T-helper 1 cell treated with Interleukin-12 subunit alpha and Interleukin-12 subunit beta and Interleukin-4 antibody, amounts not matched to agents 30 μg/mL and 1 μg/mL, for 36 hours (primary cell): ENCODE measurements at regions not wholly inside any gene's neighbourhood (a gene's known extent, or its start where the extent isn't known, plus 50 kb on each side); places are given as distances from the start of the nearest gene placed in this dataset.

Source experiments
- H3K27ac Mint-ChIP-seq: one replicate; pipeline ENCODE4 v1.8.0; 2021; ENCODE audit warnings: mild to moderate bottlenecking, mixed read lengths
- H3K27me3 Mint-ChIP-seq: one replicate; pipeline ENCODE4 v1.8.0; 2021; ENCODE audit warnings: low read depth, mixed read lengths
- H3K36me3 Mint-ChIP-seq: one replicate; pipeline ENCODE4 v1.8.0; 2021; ENCODE audit warnings: low read depth, mixed read lengths
- H3K4me1 Mint-ChIP-seq: one replicate; pipeline ENCODE4 v1.8.0; 2021; ENCODE audit warnings: low read depth, mixed read lengths
- H3K4me3 Mint-ChIP-seq: one replicate; pipeline ENCODE4 v1.8.0; 2021; ENCODE audit warnings: mild to moderate bottlenecking, moderate library complexity, mixed read lengths
- H3K9me3 Mint-ChIP-seq: one replicate; pipeline ENCODE4 v1.8.0; 2021; ENCODE audit warnings: mixed read lengths

DNA sequence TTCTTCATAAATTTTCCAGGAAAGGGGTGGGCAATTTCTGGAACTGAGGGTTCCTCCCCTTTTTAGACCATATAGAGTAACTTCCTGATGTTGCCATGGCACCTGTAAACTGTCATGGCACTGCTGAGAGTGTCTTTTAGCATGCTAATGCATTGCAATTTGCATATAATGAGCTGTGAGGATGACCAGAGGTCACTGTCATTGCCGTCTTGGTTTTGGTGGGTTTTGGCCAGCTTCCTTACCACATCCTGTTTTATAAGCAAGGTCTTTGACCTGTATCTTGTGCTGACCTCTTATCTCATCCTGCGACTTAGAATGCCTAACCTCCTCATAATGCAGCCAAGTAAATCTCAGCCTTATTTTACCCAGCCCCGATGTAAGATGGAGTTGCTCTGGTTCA is 577.8 kb downstream of the NLGN4X start:
- no peaks in the 10 kb centered on the region for H3K4me1 Mint-ChIP-seq
- H3K27me3 Mint-ChIP-seq = no peaks in the 10 kb centered on the region
- H3K36me3 Mint-ChIP-seq = no peaks in the 10 kb centered on the region

DNA sequence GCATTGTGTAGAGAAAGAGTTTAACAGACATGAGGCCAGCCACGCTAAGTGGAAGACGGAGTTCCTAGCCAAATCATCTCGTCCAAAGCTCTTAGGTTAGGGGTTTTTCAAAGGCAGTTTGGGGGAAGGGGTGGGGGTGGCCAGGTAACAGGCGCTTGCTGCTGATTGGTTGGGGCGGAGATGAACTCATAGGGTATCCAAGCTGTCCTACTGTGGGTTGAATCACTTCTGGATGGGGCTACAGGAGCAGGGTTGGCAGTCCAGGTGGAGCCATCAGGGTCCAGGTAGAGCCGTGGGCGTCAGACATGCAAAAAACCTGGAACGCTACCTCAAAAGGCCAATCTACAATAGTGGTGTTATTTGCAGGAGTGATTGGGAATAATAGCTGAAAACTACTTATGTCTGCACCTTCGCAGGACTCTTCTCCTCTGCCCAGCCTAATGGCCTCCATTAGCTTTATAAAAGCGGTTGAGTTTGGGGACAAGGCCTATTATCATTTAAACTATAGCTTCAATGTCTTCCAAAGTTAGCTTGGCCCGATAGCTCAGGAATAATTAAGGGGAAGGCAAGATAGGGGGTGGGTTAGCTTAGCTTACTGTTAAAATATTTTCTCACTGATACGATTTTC is 579.6 kb downstream of the NLGN4X start:
- H3K4me1 Mint-ChIP-seq = no peaks in the 10 kb centered on the region
- H3K36me3 Mint-ChIP-seq = no peaks in the 10 kb centered on the region
- H3K4me3 Mint-ChIP-seq = no peak overlapping the region
- no peaks in the 10 kb centered on the region for H3K27me3 Mint-ChIP-seq
- peaks cover 7% of the 10 kb centered on the region for H3K9me3 Mint-ChIP-seq
- no peak overlapping the region for H3K27ac Mint-ChIP-seq

More for the DNA sequence above, 577.8 kb downstream of the NLGN4X start:
- Mint-ChIP-seq H3K9me3 (peaks cover 5% of the 10 kb centered on the region), H3K4me3 (no peak overlapping the region), H3K27ac (no peak overlapping the region)

DNA sequence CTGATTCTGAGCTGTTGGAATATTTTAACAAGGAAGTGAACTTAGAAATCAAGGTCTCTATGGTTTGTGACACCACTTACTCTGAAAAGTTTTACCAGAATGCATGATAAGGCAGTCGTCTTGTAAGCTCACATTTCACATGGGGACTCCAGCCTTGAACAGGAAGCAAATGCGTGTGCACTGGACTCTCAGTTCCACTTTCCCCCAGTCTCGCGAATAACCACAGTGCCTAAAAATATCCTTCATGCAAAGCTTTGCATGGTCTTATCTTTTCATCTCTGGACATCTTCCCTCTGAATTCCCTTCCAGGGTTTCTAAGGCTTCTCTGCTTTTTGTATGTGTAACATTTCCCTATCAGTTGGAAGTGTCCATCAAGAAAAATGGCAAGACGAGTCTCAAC is 581.8 kb downstream of the NLGN4X start:
- Mint-ChIP-seq H3K36me3 (no peaks in the 10 kb centered on the region), H3K4me3 (no peak overlapping the region), H3K4me1 (no peaks in the 10 kb centered on the region), H3K27me3 (no peaks in the 10 kb centered on the region), H3K9me3 (peaks cover 12% of the 10 kb centered on the region), H3K27ac (no peak overlapping the region)

DNA sequence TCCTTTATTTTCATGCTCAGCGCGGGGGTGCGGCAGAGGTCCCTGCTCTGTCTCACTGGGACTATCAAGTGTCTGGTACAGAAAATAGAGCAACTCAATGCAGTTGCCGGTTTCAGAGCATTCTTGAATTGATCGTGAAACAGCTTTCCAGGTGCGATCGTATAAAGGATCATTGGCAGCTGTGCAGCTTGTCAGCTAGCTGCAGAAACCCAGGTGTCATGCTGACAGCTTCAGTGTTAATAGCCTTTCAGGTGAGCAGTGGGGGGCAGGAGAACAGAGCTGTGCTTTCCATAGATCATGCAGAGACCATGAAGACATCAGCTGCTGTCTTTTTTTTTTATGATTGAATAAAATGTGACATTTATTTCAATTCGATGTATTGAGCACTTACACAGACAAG is 583.9 kb downstream of the NLGN4X start:
- Mint-ChIP-seq H3K27me3 (no peaks in the 10 kb centered on the region), H3K4me3 (no peak overlapping the region), H3K4me1 (no peaks in the 10 kb centered on the region)

DNA sequence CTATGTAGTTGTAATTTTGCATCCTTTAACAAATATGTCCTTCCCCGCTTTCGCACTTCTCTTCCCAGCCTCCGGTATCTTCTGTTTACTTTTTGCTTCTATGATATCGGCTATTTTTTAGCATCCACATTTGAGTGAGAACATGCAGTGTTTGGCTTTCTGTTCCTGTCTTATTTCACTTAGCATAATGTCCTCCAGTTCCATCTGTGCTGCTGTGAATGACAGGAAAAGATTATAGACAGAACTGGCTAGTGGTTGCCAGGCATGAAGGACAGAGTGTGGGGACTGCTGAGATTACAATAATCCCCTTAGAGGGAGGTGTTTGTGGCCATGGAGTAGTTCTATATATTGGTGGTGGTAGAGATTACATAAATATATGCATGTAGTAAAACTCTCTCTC is 588.6 kb downstream of the NLGN4X start:
- H3K4me3 Mint-ChIP-seq = no peak overlapping the region
- H3K4me1 Mint-ChIP-seq = no peaks in the 10 kb centered on the region
- H3K27ac Mint-ChIP-seq = no peak overlapping the region
- peaks cover 9% of the 10 kb centered on the region for H3K9me3 Mint-ChIP-seq
- H3K36me3 Mint-ChIP-seq = no peaks in the 10 kb centered on the region
- H3K27me3 Mint-ChIP-seq = no peaks in the 10 kb centered on the region

More for the DNA sequence above, 583.9 kb downstream of the NLGN4X start:
- H3K9me3 Mint-ChIP-seq = peaks cover 12% of the 10 kb centered on the region
- no peak overlapping the region for H3K27ac Mint-ChIP-seq
- H3K36me3 Mint-ChIP-seq = no peaks in the 10 kb centered on the region

DNA sequence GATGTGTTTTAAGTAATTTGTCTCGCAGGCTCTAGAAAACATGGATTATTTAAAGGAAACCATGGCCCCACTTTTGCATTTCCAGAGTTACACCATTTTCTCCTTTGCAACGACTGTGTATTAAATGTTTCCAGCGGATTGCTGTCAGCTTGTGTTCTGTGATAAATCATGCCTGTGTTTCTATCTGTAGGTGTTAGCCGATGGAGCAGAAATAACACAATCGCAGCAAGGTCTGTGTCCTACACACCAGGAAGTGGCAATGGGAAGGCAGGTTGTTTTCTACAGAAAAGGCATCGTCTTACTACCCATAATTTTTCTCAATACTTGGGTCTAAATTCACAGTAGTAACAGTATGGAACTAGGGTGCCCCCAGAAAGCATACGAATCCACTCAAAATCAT is 590.1 kb downstream of the NLGN4X start:
- Mint-ChIP-seq H3K27me3 (no peaks in the 10 kb centered on the region), H3K36me3 (no peaks in the 10 kb centered on the region), H3K4me3 (no peak overlapping the region), H3K9me3 (peaks cover 9% of the 10 kb centered on the region), H3K27ac (no peak overlapping the region), H3K4me1 (no peaks in the 10 kb centered on the region)

DNA sequence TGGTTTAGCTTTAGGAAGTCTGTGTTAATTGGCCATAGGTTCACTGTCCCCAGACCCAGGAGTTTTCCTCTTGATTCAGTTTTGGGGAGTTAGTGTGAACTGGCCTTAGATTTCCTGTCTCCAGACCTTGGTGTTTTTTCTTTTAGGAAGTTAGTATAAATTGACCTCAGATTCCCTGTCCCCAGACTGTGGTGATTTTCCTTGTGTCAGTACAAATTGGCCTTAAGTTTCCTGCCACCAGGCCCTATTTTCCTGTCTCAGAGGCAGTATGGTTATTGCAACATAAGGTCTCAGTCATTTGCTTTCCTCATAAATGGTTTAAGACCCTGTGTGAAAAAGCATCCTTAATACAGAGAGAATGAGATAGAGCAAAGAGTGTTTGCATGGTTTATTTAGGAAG is 595.8 kb downstream of the NLGN4X start:
- Mint-ChIP-seq H3K27me3 (no peaks in the 10 kb centered on the region), H3K27ac (no peak overlapping the region)

DNA sequence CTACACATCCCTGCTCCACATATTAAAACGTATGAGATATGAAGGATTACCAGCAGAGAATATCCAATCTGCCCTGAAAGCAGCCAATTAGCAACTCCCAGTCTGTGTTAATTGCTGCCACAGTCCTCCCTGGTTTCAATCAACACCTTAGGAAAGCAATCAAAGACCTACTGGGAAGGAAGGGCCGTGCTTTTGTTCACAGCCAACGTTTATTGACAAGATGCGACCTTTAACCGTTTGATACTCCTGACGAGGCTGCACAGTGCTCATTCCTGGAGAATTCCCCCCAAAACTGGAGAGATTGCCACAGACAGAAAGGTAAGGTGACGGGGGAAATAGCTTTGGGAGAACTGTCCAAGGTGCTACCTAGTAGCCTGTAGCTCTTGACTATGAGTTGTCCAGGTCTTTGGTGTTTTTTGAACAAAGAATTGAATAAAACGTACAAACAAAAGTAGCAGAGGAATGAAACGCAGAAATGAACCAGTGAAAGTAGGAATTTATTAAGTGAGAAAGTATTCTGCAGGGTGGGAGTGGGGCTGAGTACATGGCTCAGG is 596.5 kb downstream of the NLGN4X start:
- H3K27me3 Mint-ChIP-seq = no peaks in the 10 kb centered on the region
- no peaks in the 10 kb centered on the region for H3K36me3 Mint-ChIP-seq
- H3K27ac Mint-ChIP-seq = no peak overlapping the region
- peaks cover 5% of the 10 kb centered on the region for H3K9me3 Mint-ChIP-seq
- no peaks in the 10 kb centered on the region for H3K4me1 Mint-ChIP-seq
- no peak overlapping the region for H3K4me3 Mint-ChIP-seq

More for the DNA sequence above, 595.8 kb downstream of the NLGN4X start:
- Mint-ChIP-seq H3K4me3 (no peak overlapping the region), H3K4me1 (no peaks in the 10 kb centered on the region), H3K9me3 (peaks cover 5% of the 10 kb centered on the region), H3K36me3 (no peaks in the 10 kb centered on the region)

DNA sequence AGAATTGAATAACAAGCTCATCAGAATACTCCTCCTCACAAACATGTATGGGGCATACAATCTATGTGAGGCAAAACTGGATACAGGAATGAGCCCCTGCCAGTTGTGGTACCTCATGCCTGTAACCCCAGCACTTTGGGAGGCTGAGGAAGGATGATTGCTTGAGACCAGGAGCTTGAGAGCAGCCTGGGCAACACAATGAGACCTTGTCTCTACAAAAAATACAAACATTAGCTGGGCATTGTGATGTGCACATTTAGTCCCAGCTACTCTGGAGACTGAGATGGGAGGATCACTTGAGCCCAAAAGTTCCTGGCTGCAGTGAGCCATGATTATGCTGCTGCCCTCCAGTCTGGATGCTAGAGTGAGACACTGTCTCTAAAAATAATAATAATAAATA is 611.0 kb downstream of the NLGN4X start:
- no peaks in the 10 kb centered on the region for H3K27me3 Mint-ChIP-seq

DNA sequence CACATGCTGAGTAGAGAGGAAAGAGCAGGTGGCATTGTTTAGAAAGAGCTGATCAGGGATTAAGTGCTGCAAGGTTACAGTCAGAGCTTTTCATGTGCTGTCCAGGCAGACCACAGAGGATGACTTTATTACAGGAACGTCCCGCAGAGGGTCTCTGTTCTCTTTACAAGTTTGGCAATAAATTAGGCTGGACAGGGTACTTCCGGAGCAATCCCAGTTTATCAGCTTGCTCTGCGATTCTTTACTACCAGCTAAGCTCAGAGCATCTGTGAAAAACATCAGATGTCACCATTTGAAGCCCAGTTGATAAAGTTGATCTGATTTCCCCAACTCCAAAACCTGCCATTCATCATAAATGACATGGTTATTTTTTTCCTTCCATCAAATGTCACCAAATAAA is 633.1 kb downstream of the NLGN4X start:
- Mint-ChIP-seq H3K27me3 (no peaks in the 10 kb centered on the region), H3K36me3 (no peaks in the 10 kb centered on the region), H3K27ac (no peak overlapping the region), H3K4me3 (no peak overlapping the region), H3K9me3 (peaks cover 8% of the 10 kb centered on the region), H3K4me1 (no peaks in the 10 kb centered on the region)

More for the DNA sequence above, 611.0 kb downstream of the NLGN4X start:
- H3K4me1 Mint-ChIP-seq = no peaks in the 10 kb centered on the region
- H3K4me3 Mint-ChIP-seq = no peak overlapping the region
- H3K9me3 Mint-ChIP-seq = no peaks in the 10 kb centered on the region
- H3K27ac Mint-ChIP-seq = no peak overlapping the region
- no peaks in the 10 kb centered on the region for H3K36me3 Mint-ChIP-seq

DNA sequence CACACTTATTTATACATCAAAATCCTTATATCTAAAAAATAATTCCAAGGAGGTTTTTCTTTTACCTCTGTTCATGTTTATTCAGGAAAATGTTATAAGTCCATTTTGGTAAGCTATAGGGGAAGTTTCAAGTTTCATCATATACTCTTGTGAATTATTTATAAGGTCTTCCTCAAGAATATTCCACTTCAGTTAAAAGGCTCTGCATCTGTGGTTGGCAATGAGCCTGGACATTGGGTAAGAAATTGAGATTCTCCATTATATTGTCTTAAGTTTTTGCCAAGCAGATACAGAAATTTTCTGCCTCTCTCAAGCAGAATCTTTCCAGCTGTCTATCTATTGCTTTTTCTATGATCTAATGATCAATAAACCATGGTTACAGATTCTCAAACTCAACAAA is 641.9 kb downstream of the NLGN4X start:
- Mint-ChIP-seq H3K4me1 (no peaks in the 10 kb centered on the region), H3K27me3 (no peaks in the 10 kb centered on the region), H3K36me3 (no peaks in the 10 kb centered on the region), H3K27ac (no peak overlapping the region), H3K4me3 (no peak overlapping the region), H3K9me3 (peaks cover 8% of the 10 kb centered on the region)

DNA sequence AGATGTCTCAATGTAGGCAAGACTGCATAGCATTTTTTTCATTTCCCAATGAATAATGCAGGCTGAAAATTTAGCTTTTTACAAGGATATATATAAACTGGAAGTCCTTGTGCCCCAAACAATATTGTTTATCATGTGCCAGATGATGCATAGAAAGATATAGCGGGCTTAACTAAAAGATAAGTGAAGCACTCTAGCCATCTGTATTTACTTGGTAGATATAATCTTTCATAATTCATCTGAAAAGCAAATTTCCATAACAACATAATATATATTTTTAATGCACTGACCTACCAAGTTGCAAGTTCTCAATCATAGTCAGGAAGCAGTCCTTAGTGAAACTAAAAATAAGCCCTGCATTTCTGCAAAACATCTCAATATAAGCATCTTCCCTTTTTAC is 653.3 kb downstream of the NLGN4X start:
- H3K36me3 Mint-ChIP-seq = no peaks in the 10 kb centered on the region
- no peak overlapping the region for H3K27ac Mint-ChIP-seq
- H3K4me1 Mint-ChIP-seq = no peaks in the 10 kb centered on the region
- H3K27me3 Mint-ChIP-seq = no peaks in the 10 kb centered on the region
- no peak overlapping the region for H3K4me3 Mint-ChIP-seq
- H3K9me3 Mint-ChIP-seq = no peaks in the 10 kb centered on the region

DNA sequence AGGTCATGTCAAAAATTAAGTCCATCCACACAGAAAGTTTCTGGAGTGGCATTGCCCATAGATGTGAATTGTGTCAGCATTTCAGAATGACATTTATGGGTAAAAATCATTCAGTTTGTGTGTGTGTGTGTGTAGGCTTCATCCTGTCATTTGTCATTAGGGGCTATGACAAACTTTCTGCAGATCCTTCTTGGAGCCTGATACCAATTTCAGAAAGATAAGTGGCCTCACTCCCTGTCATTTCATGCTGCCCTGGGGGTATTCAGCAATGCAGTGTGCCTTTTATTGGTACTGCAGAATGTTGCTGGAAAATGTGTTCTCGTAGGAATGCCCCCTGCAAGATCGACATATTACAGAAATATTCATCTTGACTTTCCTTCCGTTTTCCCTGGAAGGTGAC is 659.7 kb downstream of the NLGN4X start:
- no peak overlapping the region for H3K27ac Mint-ChIP-seq
- no peaks in the 10 kb centered on the region for H3K4me1 Mint-ChIP-seq
- H3K9me3 Mint-ChIP-seq = no peaks in the 10 kb centered on the region
- H3K27me3 Mint-ChIP-seq = no peaks in the 10 kb centered on the region
- no peak overlapping the region for H3K4me3 Mint-ChIP-seq
- H3K36me3 Mint-ChIP-seq = no peaks in the 10 kb centered on the region

DNA sequence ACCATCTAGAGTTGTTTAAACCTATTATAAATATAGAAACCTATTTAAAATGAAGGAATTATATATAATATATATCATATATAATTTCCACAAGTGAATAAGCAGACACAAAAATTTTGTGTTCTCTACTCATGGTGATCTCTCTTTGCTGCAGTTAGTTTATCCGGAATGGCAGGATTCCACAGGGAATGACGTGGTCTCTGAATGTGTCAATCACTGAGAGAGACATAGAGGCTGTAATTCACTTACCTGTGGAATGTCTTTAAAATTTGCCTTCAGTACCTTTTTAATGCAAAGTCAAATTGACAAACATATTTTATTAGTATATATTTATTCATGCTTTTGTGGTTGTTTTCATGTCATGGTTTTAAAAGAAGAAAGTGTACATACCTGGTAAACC is 669.3 kb downstream of the NLGN4X start:
- Mint-ChIP-seq H3K27me3 (no peaks in the 10 kb centered on the region), H3K4me1 (no peaks in the 10 kb centered on the region), H3K27ac (no peak overlapping the region), H3K9me3 (peaks cover 11% of the 10 kb centered on the region), H3K36me3 (no peaks in the 10 kb centered on the region), H3K4me3 (no peak overlapping the region)

DNA sequence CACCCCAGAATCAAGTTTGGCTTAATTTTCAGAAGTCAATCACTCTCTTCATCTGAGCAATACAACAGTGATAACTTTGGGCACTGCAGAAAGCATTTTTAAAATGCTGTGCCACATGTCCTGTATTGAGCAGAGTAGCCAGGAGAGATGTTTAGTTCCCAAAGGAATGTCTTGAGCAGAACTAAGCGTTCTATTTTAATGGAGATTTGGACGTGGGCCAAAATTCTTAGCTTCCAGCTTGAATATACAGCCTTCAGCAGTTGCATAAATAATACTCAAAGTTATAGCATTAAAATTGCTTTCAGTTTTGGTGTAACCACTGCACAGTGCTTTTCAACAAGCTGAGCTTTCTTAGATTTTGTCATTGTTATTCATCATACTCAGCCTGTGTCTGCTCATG is 679.2 kb downstream of the NLGN4X start:
- H3K36me3 Mint-ChIP-seq = no peaks in the 10 kb centered on the region
- H3K4me3 Mint-ChIP-seq = no peak overlapping the region
- peaks cover 16% of the 10 kb centered on the region for H3K9me3 Mint-ChIP-seq
- H3K4me1 Mint-ChIP-seq = no peaks in the 10 kb centered on the region
- H3K27me3 Mint-ChIP-seq = no peaks in the 10 kb centered on the region
- H3K27ac Mint-ChIP-seq = no peak overlapping the region

DNA sequence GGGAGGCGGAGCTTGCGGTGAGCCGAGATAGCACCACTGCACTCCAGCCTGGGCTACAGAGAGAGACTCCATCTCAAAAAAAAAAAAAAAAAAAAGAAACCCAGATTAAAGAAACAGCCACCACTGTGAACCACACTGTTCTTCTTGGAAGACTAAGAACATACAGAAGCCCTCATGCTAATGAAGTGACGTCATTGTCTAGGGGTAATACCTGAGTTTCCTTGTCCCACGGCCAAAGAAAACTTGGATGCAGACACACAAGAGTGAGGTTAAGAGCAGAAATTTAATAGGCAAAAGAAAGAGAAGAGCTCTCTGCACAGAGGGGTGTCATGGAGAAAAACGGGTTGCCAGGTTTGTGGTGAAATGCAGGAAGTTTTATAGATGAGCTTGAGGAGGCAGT is 691.6 kb downstream of the NLGN4X start:
- Mint-ChIP-seq H3K4me1 (no peaks in the 10 kb centered on the region), H3K27me3 (no peaks in the 10 kb centered on the region), H3K4me3 (no peak overlapping the region), H3K27ac (no peak overlapping the region), H3K9me3 (peaks cover 23% of the 10 kb centered on the region), H3K36me3 (no peaks in the 10 kb centered on the region)
